ENCODE measurements at regions not wholly inside any gene's neighbourhood (a gene's known extent, or its start where the extent isn't known, plus 50 kb on each side); places are given as distances from the start of the nearest gene placed in this dataset.

GRCh38 chr19:28920269-28921066 lies 292.5 kb downstream of the UQCRFS1 start:
- H3K27me3 ChIP-seq (ENCODE audit: control insufficient read depth, insufficient read depth, low read length): no peaks in the 10 kb centered on the region
- DNase-seq (ENCODE audit: low read depth) (no peak), FAIRE-seq (no peak)
- no peaks in the 10 kb centered on the region for H3K36me3 ChIP-seq (ENCODE audit: control insufficient read depth, insufficient read depth, low read length)
- no peak overlapping the region for H3K4me3 ChIP-seq (ENCODE audit: low read depth, low read length)
- no peak for TF ChIP-seq CTCF (IDR thresholded peaks at IDR 0.05; ENCODE audit: insufficient read depth, low read length, severe bottlenecking)

GRCh38 chr19:28917621-28918020 lies 295.3 kb downstream of the UQCRFS1 start:
- FAIRE-seq: no peak
- Histone ChIP-seq H3K4me3 (ENCODE audit: low read depth, low read length) (no peak overlapping the region), H3K27me3 (ENCODE audit: control insufficient read depth, insufficient read depth, low read length) (no peaks in the 10 kb centered on the region), H3K36me3 (ENCODE audit: control insufficient read depth, insufficient read depth, low read length) (no peaks in the 10 kb centered on the region)
- DNase-seq (ENCODE audit: low read depth): no peak
- TF ChIP-seq CTCF (IDR thresholded peaks at IDR 0.05; ENCODE audit: insufficient read depth, low read length, severe bottlenecking): no peak

- H3K27me3 ChIP-seq (ENCODE audit: control insufficient read depth, insufficient read depth, low read length): no peaks in the 10 kb centered on the region
- no peak for DNase-seq (ENCODE audit: low read depth)
- no peaks in the 10 kb centered on the region for H3K36me3 ChIP-seq (ENCODE audit: control insufficient read depth, insufficient read depth, low read length)
- no peak for TF ChIP-seq CTCF (IDR thresholded peaks at IDR 0.05; ENCODE audit: insufficient read depth, low read length, severe bottlenecking)
- FAIRE-seq: no peak
- H3K4me3 ChIP-seq (ENCODE audit: low read depth, low read length): no peak overlapping the region
Observed at GRCh38 chr19:28915737-28916460, 297.1 kb downstream of the UQCRFS1 start.

GRCh38 chr19:28915202-28915601 lies 297.7 kb downstream of the UQCRFS1 start:
- no peaks in the 10 kb centered on the region for H3K36me3 ChIP-seq (ENCODE audit: control insufficient read depth, insufficient read depth, low read length)
- FAIRE-seq: no peak
- no peaks in the 10 kb centered on the region for H3K27me3 ChIP-seq (ENCODE audit: control insufficient read depth, insufficient read depth, low read length)
- DNase-seq (ENCODE audit: low read depth): no peak
- no peak overlapping the region for H3K4me3 ChIP-seq (ENCODE audit: low read depth, low read length)
- no peak for TF ChIP-seq CTCF (IDR thresholded peaks at IDR 0.05; ENCODE audit: insufficient read depth, low read length, severe bottlenecking)

GRCh38 chr19:28914173-28914572 lies 298.8 kb downstream of the UQCRFS1 start:
- DNase-seq (ENCODE audit: low read depth) (no peak), FAIRE-seq (no peak)
- no peak for TF ChIP-seq CTCF (IDR thresholded peaks at IDR 0.05; ENCODE audit: insufficient read depth, low read length, severe bottlenecking)
- Histone ChIP-seq H3K4me3 (ENCODE audit: low read depth, low read length) (no peak overlapping the region), H3K27me3 (ENCODE audit: control insufficient read depth, insufficient read depth, low read length) (no peaks in the 10 kb centered on the region), H3K36me3 (ENCODE audit: control insufficient read depth, insufficient read depth, low read length) (no peaks in the 10 kb centered on the region)

All from bronchial epithelial cell (primary cell).